Muscle of back (tissue), 3 donors: ENCODE measurements at regions not wholly inside any gene's neighbourhood (a gene's known extent, or its start where the extent isn't known, plus 50 kb on each side); places are given as distances from the start of the nearest gene placed in this dataset.
A peak's percentile ranks its signal among the peaks of the same experiment; 100 is the strongest.
"Not testable (repeated sequence)": the region's sequence is repeated elsewhere in the genome, so short reads cannot be mapped to it uniquely, and the experiment has no call there.

Experiments
- DNase-seq, 3 donors: peaks; one replicate each; pipeline versions ENCODE4 v3.0.0 to v3.0.0-alpha.2; 2013

DNA sequence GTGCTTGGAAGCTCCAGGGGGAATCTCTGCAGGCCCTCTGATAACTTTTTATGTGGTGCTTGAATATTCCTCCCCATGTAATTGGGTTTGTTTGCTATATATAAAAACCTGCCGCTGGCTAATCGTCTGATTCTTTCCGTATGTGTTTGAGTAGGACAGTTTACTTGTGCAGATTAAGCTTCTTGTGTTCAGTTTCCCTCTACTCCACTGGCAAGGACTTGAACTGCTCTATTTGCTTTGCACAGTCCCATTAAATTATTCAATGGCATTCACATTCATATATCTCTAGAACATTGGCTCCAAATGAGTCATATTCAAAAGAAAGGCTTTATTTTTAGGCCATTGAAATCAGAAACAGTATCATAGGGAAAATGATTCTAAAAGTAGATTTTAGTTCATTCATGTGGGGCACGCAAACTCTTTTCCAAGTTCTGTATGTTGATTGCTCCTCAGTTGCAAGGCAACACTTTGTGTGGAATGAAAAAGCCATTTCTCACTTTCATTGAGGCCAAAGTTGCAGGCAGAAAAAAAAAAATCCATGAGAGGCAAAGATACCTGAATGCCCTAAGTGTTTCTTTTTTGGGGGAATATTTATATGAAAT is 1682.3 kb upstream of the PIK3C3 start:
- DNase-seq, result peak in 1 of 3 donors; percentile 24

DNA sequence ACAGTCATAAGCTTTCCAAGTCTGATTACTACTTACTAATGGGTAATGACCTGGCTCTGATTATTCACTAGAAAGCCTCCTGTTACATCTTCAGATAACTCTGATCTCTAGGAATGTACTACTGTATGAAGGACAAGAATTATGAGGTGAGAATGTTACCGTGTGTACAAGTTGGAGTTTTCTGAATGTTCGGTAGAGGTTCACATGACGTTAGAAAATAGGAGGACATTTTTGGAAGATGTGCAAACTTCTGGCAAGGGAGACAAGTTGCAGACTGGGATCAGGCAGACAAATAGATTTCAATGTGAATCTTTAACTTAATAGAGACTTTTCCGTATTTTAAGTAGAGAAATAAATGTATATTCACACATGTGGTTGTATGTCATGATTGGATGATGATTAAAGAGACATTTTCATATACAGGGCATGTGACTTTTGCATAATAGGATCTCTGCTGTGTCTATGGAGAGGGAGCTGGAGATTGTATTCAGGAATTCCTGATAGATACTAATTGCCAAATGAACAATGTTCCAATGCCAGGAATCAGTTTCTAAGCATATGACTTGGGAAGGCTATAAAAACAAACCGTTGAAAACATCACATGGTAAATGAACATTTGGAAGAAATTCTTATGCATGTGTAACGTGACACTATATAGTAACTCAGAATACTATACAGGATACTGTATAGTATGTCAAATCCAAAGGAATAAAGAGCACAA is 1695.8 kb upstream of the PIK3C3 start:
- DNase-seq, result peak; percentile 55 to 90 (median 61)

DNA sequence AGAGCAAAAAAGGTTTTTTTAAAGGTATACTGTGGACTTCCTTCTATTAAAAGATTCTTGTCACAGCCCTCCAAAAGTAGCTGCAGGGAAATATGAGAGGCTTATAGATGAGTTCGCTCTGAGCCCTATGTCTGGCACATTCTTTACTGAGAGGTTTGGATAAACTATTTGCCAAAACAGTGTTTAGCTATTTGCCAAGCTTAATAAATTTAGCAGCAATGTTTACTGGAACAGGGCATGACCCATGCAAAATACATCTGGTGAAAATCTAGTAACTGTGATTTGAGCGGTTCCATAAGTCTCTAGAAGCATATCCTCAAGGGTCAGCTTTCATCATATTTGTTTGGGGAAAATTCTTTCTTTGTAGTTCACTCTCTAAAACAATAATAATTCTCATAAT is 1696.7 kb upstream of the PIK3C3 start:
- DNase-seq, result peak; percentile 44 to 83 (median 44)

DNA sequence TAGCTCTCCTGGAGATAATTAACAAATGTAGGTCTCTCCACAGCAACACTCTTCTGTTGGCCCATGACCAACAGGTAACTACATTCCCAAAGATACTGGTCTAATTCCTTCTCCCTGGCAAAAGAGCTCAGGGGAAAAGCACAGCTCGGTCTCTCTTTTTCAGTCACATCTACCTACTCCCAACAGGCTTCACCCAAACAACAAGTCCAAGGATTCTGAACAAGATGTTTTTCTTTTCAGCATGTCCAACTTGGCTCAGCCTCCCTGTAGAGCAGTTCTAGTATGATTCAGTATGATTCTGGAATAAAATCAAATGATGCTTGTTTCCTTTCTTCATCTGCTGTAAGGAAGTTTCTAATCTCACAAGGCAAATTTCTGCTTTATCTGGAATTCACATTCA is 1704.8 kb upstream of the PIK3C3 start:
- DNase-seq, result peak; percentile 35 to 79 (median 42)

DNA sequence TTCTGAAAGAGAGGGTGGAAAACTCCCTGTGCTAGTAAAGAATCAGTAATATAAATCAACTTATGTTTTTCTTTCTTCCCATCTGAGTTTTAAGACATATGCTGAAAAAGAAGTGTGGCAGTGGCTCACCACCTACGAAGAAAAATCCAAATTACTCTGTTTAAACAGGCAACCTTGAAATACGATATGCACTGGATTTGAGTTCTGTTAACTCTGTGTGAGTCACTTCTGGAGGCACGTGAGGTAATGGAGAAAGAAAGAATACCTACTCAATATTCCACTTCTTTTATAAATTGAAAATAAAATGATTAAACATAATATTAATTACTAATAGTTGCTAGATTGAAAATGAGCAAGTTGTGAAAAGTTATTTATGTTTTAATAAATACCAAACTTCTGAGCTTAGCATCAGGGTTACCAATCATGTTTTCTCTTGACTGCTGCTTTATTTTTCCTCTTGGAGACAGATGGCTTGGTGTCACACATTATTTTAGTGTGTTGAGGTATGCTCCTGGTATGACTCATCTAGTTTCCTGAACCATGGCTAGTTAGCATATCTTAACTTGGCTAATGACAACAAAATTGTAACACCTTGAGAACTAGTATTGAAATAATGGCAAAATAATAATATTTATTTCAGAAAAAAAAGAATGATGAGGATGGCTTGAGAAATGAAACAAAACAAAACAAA is 1705.5 kb upstream of the PIK3C3 start:
- no peak for DNase-seq

DNA sequence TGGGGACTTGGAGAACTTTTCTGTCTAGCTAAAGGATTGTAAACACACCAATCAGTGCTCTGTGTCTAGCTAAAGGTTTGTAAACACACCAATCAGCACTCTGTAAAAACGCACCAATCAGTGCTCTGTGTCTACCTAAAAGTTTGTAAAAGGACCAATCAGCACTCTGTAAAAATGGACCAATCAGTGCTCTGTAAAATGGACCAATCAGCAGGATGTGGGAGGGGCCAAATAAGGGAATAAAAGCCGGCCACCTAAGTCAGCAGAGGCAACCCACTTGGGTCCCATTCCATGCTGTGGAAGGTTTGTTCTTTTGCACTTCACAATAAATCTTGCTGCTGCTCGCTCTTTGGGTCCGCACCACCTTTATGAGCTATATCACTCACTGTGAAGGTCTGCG is 1709.4 kb upstream of the PIK3C3 start:
- not testable (repeated sequence) for DNase-seq

DNA sequence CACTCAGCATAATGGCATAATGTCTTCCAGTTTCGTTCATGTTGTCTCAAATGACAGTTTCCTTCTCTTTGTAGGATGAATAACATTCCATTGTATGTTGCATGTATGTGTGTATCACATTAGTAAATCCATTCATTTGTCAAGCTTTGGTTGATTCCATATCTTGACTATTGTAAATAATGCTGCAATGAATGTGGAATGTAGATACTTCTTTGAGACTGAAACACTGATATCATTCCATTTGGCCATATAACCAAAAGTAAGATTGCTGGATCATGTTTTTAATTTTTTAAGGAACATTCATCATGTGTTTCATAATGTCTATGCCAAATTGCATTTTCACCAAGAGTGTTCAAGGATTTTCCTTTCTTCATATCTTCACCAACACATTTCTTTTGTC is 1711.4 kb upstream of the PIK3C3 start:
- peak in 1 of 3 donors; percentile 6 for DNase-seq

DNA sequence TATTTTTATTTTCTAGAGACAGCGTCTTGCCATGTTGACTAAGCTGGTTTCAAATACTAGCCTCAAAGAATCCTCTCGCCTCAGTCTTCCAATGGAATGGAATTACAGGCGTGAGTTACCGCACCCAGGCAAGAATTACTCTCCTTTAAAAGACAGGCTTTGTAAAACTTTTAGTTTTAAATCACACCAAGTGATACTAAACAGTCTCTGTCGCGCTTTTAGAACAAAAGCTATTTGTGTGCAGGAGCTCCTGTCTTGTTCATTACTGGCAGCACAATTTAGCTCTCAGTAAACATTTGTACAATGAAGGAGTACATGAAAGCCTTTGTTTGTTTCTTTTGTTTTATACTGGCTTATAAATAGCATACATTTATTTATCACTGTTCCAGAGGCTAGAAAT is 1719.2 kb upstream of the PIK3C3 start:
- DNase-seq, result no peak

DNA sequence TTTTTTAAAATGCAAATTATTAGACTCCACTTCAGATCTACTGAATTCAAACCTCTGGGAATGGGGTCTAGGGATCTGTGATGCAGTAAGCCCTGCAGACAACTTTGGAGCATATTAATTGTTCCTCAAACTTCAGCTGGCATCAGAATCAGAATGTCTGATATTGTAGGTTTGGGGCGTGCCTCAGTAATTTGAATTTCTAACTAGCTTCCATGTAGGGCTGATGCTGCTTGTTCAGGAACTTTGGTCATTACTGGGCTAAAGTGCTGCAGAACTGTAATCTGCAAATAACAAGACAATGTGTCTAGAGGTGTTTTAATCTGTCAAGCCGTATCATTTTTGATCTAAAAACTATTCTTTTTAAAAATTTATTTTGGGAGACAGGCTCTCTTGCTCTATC is 1719.7 kb upstream of the PIK3C3 start:
- DNase-seq, result no peak

DNA sequence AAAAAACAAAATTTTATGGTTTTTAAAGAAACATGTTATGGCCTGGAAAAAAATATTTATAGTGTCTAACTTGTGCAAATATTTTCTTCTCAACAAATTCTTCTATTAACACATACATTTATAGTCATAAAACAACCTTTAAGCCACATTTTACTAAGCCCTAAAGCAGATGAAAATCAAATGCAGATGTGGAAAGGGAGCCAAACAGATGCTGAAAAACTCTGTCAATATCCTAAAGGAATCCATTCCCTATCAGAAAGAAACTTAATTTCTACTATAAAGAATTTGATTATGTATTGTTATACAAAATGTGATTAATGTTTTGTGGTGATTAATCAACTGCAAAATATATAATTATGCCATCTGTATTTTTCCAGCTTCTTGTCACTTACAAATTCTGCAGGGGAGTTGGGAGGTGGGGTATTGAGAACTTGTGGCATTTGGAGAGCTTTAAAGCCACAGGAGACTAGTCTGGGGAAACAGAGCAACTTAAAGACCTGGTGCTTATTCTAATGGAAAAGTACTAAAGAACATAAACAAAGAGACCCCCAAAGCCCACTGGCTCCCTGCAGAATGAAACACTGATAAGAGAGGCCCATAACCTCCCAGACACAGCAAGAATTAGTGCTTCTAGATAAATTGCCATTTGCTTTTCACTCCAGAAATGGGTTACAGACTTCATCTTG is 1721.0 kb upstream of the PIK3C3 start:
- DNase-seq, result peak; percentile 36 to 78 (median 57)

DNA sequence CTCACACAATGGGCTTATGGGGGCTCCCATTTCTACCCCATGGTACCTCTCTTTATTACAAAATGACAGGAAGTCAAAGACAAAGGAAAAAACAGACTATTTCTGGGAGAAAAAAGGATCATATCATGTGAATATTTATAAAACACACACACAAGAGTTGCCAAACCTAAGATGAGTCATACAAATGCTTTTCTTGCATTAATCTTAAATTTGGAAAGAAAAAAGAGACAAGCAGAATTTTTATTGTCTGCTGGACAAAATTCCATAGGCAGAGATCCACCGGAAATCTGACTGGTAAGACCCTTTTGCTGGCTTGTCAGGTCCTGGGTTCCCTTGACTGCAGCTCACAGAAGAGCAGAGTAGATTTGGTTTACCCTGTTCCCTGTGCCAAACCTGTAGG is 1732.3 kb upstream of the PIK3C3 start:
- DNase-seq, result peak; percentile 20 to 61 (median 29)

DNA sequence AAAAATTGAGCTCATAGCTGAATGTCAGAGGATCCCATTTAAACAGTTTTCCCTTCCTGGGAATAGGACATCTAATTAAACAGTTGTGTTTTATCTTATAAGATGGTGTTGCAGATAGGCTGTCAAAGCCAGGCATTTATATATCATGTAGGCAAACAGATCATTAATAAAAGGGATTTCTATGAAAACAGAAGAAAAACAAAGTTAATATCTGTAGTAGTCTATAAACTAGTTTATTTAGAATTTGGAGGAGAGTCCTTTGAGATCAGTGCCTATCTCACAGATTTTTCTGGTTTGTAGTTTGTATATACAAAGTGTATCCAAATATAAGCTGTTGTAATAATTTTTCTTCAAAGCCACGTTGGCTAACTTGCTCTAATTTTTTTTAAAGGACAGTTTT is 1738.2 kb upstream of the PIK3C3 start:
- DNase-seq, result no peak

DNA sequence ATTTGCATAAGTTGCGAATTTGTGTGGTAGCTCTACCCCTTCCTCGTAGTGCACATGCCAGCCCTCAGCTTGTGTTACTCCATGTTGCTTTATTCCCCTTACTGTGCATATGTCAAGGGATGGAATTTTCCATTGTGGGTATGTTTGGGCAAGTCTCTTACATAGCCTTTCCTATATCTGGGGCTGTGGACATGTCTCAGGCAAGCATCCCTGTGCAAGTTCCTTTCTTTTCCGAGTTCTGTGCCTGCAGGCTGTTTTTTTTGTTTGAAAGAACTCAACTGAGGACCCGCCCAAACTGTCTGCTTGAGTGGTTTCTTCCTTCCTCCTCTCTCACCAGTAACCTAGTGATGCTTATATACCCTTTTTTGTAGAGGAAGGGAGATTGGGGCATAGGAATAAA is 1739.1 kb upstream of the PIK3C3 start:
- no peak for DNase-seq

DNA sequence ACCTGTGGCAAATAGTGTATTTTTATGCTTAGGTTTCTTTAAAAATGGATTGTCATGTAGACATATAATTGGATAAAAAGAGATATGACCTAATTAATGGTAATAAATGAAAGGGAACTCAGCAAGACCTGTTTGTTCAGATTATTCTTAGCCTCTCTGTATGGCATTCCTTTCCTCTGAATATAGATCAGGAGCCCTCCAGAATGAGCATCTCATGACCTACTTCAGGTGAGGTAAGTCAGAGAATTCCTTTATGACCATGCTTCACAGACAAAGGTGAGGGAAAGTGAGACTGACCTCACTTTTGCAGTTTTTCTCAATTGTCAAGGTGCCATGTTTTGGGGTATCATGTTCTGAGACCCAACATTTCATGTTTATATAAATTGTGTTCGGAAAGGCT is 1744.3 kb upstream of the PIK3C3 start:
- DNase-seq, result no peak

DNA sequence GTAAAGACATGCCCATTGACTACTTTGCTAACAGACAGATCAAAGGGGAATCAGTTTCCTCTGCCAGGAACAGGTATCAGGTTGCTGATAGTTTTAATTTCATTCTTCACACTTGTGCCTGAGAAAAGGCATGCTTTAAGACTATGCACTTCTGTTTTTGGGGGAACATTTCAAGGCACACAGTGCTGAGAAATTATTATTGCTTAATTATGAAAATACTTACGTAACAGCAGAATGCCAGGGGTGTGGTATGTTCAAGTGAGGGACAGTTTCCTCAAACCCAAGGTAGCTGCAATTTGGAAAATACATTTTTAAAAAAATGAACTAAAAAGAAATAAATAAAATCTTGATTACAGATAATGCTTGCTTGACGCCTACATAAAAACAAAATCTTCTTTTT is 1746.1 kb upstream of the PIK3C3 start:
- DNase-seq, result no peak

DNA sequence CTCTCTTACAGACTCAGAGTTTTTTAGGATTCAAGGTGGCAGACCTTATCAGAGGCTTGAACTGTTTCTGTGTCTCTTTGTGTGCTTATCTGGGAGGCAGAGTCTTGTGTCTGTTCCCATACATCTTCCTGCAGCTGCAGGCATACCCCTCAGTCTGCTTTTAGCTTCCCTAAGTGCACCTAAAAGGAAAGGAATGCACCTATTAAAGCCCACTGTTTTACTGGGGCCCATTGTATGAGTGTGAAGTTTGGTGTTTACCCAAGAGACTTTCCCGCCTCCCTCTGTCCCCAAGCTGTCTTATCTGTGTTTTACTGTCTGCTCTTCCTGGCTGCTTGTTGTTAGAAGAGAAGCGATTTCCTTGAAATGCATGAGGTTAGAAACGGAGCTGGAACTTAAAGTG is 1757.3 kb upstream of the PIK3C3 start:
- DNase-seq, result no peak

DNA sequence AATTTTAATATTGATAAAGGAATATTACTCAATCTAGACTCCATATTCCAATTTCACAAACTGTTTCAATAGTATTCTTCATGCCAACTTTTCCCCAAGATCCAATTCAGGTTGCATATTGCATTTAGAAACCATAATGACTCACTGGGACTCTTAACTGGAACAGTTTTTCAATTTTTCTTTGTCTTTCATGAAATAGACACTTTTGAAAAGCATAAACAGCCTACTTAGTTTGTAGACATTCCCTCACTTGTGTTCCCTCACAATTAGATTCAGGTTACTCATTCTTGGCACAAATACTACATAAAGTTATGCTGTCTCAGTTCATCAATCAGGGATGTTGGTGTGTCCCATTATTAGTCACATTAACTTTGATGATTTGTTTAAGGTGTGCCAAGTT is 1768.4 kb upstream of the PIK3C3 start:
- DNase-seq, result no peak

DNA sequence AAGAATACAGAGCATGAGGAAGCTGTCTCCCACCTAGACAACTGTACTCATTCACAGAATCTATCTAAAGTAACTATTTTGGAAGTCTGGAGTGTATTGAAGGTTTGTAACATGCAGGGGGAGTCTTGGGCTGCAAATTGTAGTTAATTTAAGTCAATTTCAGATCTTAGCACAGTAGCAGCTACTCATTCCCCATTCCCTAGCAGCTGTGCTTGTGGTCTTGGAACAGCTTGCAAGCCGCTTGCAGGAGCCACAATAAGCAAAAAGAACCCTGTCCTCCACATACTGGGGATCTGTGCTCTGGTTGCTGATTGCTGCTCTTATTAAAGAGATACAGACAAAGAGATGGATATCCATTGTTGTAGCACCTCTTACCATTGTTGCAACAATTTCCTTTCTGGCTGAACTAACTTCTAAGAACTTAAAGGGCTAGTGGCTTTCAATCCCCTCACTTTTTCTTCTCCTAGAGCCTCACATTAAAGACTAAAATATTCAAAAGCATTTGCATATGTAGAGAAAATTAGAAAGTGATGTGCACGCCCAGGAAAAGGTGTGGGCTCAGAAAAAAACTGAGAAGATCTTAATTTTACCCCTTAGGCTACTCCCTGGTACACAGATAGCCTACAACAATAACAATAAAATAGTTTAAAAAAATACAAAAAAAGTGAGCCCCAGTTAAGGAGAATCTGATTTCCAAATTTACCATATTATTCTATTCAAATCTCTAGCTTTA is 1775.1 kb upstream of the PIK3C3 start:
- DNase-seq, result no peak

DNA sequence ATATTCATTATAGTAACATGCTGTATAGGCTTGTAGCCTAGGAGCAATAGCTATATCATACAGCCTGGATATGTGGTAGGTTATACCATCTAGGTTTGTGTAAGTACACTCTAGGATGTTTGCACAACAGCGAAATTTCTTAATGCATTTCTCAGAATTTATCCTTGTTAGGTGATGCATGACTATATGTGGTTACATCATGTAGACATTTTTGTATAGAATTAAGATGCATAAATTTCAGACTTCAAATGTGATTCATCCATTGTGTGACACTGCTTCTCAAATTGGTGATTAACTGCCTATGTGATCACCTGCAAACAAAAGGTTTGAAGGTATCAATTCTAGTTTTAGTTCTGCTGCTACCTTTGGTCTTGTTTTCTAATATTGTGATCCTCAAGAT is 1787.0 kb upstream of the PIK3C3 start:
- DNase-seq, result no peak

DNA sequence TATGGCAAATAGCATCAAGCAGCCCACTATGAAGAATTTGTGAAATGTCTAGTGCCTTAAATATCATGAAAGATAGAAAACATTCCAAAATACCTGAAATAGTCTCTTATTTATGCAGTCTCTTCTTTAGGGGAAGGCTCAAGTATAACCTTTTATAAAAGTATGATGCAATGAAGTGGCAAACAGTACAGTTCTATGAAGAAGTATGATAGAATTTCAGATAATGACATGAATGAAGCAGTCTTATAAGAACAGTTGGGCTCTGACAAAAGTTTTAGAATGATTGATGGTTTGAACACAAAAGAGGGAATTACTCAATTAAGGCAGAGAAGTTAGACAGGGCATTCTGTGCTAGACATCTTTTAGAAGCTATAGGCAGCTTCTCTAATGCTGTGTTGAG is 1791.8 kb upstream of the PIK3C3 start:
- no peak for DNase-seq

DNA sequence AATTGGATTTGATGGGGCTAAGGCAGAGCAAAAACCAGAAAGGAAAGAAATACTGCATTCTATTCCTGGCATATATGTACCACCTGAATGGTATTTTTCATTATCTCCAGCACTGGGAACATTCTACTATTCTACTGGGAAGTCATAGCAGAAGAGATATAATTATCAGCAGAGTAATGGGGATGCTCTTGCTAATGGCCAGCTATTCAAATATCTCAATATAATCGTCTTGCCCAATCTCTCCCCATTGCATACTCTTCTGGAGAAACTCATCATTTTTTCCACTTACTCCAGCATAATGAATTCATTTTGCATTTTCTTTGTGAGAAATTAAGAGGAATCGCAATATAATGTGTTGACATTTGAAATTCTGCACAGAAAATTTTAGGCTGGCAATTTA is 1794.7 kb upstream of the PIK3C3 start:
- DNase-seq, result no peak
